ENCODE measurements at regions not wholly inside any gene's neighbourhood (a gene's known extent, or its start where the extent isn't known, plus 50 kb on each side); places are given as distances from the start of the nearest gene placed in this dataset.

GRCh38 chr12:77642246-77642645 lies 188.4 kb upstream of the NAV3 start:
- Mint-ChIP-seq H3K27me3 (no peaks in the 10 kb centered on the region), H3K4me3 (no peak overlapping the region), H3K4me1 (ENCODE audit: low read depth) (no peaks in the 10 kb centered on the region), H3K9me3 (no peaks in the 10 kb centered on the region), H3K27ac (no peak overlapping the region), H3K36me3 (ENCODE audit: low read depth) (no peaks in the 10 kb centered on the region)
- POLR2A ChIA-PET: no interaction called here
- no peak for TF ChIP-seq CTCF (IDR thresholded peaks at IDR 0.05)
- CTCF ChIA-PET: no interaction called here
- no peak for ATAC-seq
- intact Hi-C loops (cut with micrococcal nuclease): no loop called here
- DNase-seq: no peak

DNA sequence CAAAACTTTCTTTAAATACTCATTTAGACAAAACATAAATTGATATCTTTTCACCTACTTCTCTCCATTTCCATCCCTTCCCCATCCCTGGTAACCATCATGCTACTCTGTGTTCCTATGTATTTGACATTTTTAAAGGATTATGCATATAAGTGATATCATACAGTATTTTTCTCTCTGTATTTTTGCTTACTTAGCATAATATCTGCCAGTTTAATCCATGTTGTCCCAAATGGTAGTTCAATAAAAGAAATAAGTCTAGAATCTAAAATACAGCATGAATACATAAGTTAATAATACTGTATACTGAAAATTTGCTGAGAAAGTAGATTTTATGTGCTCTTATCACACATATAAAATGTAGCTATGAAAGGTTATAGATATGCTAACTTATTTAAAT lies 190.3 kb upstream of the NAV3 start:
- intact Hi-C loops (cut with micrococcal nuclease): no loop called here

GRCh38 chr12:77630790-77631445 lies 199.8 kb upstream of the NAV3 start:
- CTCF ChIA-PET: no interaction called here
- peaks cover 7% of the 10 kb centered on the region for H3K9me3 Mint-ChIP-seq
- H3K27ac Mint-ChIP-seq: no peak overlapping the region
- POLR2A ChIA-PET: no interaction called here
- TF ChIP-seq CTCF (IDR thresholded peaks at IDR 0.05): no peak
- ATAC-seq: no peak
- no peaks in the 10 kb centered on the region for H3K27me3 Mint-ChIP-seq
- intact Hi-C loops (cut with micrococcal nuclease): no loop called here
- no peak overlapping the region for H3K4me3 Mint-ChIP-seq
- no peaks in the 10 kb centered on the region for H3K36me3 Mint-ChIP-seq (ENCODE audit: low read depth)
- no peaks in the 10 kb centered on the region for H3K4me1 Mint-ChIP-seq (ENCODE audit: low read depth)
- no peak for DNase-seq

More for the DNA sequence above, 190.3 kb upstream of the NAV3 start:
- DNase-seq (no peak), ATAC-seq (no peak)
- POLR2A ChIA-PET: no interaction called here
- no peaks in the 10 kb centered on the region for H3K27me3 Mint-ChIP-seq
- no peak overlapping the region for H3K4me3 Mint-ChIP-seq
- no peaks in the 10 kb centered on the region for H3K36me3 Mint-ChIP-seq (ENCODE audit: low read depth)
- no peaks in the 10 kb centered on the region for H3K9me3 Mint-ChIP-seq
- H3K4me1 Mint-ChIP-seq (ENCODE audit: low read depth): no peaks in the 10 kb centered on the region
- no peak for TF ChIP-seq CTCF (IDR thresholded peaks at IDR 0.05)
- CTCF ChIA-PET: no interaction called here
- no peak overlapping the region for H3K27ac Mint-ChIP-seq

DNA sequence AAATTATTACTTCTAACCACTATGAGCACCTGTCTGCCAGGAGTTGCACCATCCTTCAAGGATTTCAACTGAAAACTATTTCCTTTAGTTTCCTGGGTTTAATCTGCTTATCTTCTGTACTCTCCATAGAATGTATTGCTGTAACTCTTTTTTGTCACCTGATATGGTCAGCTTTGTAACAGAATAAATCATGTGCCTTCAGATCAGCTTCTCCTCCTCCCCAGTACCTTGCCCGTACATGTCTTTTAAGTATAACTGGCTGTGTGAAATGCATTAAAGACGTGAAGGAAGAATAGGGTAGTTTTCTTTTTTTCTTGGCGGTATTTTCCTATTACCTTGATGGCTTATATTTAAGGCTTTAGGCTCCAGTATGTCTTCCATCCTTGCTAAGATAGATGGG lies 200.3 kb upstream of the NAV3 start:
- CTCF ChIA-PET: no interaction called here
- Mint-ChIP-seq H3K36me3 (ENCODE audit: low read depth) (no peaks in the 10 kb centered on the region), H3K27me3 (no peaks in the 10 kb centered on the region), H3K9me3 (peaks cover 9% of the 10 kb centered on the region), H3K4me1 (ENCODE audit: low read depth) (no peaks in the 10 kb centered on the region), H3K27ac (no peak overlapping the region), H3K4me3 (no peak overlapping the region)
- POLR2A ChIA-PET: no interaction called here
- no peak for TF ChIP-seq CTCF (IDR thresholded peaks at IDR 0.05)
- no peak for DNase-seq
- ATAC-seq: no peak
- intact Hi-C loops (cut with micrococcal nuclease): no loop called here

DNA sequence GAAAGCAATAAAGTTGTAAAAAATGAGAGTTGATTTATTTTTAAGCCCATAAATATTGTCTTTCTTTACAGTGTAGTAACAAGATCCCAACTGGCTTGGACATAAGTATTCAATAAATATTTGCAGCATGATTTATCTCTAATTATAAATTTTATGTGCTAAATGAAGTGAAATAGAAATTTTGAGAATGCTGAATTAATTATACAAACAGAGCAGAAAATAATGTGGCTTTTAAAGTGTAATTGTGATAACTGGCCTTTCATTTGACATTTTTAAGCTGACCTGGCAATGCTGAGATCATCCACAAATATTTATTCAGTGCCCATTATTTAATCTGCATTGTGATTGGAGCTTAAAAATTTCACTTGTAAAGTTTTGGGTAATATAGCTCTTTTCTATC lies 201.6 kb upstream of the NAV3 start:
- ATAC-seq: no peak
- H3K27me3 Mint-ChIP-seq: no peaks in the 10 kb centered on the region
- H3K9me3 Mint-ChIP-seq: peaks cover 11% of the 10 kb centered on the region
- H3K27ac Mint-ChIP-seq: no peak overlapping the region
- H3K4me1 Mint-ChIP-seq (ENCODE audit: low read depth): no peaks in the 10 kb centered on the region
- intact Hi-C loops (cut with micrococcal nuclease): no loop called here
- ChIA-PET CTCF (no interaction called here), POLR2A (no interaction called here)
- no peak for DNase-seq
- no peaks in the 10 kb centered on the region for H3K36me3 Mint-ChIP-seq (ENCODE audit: low read depth)
- H3K4me3 Mint-ChIP-seq: no peak overlapping the region
- TF ChIP-seq CTCF (IDR thresholded peaks at IDR 0.05): no peak
